ENCODE measurements at regions not wholly inside any gene's neighbourhood (a gene's known extent, or its start where the extent isn't known, plus 50 kb on each side); places are given as distances from the start of the nearest gene placed in this dataset.

DNA sequence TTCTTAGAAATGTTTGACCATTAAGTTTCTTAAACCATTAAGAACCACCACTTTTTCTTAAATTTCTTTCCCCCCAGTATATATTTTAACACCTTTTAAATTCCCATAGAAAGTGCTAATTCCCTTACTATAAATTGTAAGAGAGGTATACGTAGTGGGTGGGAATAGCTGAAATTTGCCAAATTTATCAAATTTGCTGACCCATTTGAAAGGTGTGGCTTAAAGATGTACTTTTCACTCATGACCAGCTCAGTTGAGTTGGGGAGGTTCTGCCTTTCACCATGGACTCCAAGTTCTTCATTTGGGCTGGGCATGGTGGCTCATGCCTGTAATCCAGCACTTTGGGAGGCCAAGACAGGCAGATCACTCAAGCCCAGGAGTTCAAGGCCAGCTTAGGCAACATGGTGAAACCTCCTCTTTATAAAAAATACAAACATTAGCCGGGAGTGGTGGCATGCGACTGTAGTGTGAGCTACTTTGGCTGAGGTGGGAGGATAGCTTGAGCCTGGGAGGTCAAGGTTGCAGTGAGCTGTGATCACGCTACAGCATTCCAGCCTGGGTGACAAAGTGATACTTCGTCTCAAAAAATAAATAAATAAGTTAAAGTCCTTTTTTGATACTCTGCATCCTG is 133.2 kb downstream of the MRPL57 start (continued):
- TF ChIP-seq IRF2 (CRISPR knock-in tag; IDR thresholded peaks at IDR 0.05) (no peak), SALL1 (CRISPR knock-in tag; IDR thresholded peaks at IDR 0.05) (peak; percentile 30; the same call in 1 of the 2 replicates), SOX6 (IDR thresholded peaks at IDR 0.05) (no peak), SOX6 (CRISPR knock-in tag; IDR thresholded peaks at IDR 0.05) (peak; percentile 22; the same call in 1 of the 2 replicates), MTF2 (CRISPR knock-in tag; IDR thresholded peaks at IDR 0.05; ENCODE audit: borderline replicate concordance) (no peak), HOXD1 (CRISPR knock-in tag; IDR thresholded peaks at IDR 0.05) (no peak), ZNF530 (CRISPR knock-in tag; IDR thresholded peaks at IDR 0.05; ENCODE audit: low read depth) (no peak), CCDC6 (CRISPR knock-in tag; IDR thresholded peaks at IDR 0.05) (no peak), SOX5 (CRISPR knock-in tag; IDR thresholded peaks at IDR 0.05; ENCODE audit: borderline replicate concordance) (no peak), ZNF3 (CRISPR knock-in tag; IDR thresholded peaks at IDR 0.05) (no peak), ZNF280D (CRISPR knock-in tag; IDR thresholded peaks at IDR 0.05) (no peak), ARNTL (CRISPR knock-in tag; IDR thresholded peaks at IDR 0.05) (no peak), YY1 (IDR thresholded peaks at IDR 0.05; ENCODE audit: insufficient read depth, insufficient replicate concordance, low read depth, low read length) (no peak), ELF4 (CRISPR knock-in tag; IDR thresholded peaks at IDR 0.05; ENCODE audit: borderline replicate concordance) (no peak), MED1 (CRISPR knock-in tag; IDR thresholded peaks at IDR 0.05) (0 out of 2 replicates have a peak, but pooled peaks have one; percentile 20), ZNF17 (CRISPR knock-in tag; IDR thresholded peaks at IDR 0.05) (no peak), BCLAF1 (IDR thresholded peaks at IDR 0.05) (no peak), ZNF615 (CRISPR knock-in tag; IDR thresholded peaks at IDR 0.05; ENCODE audit: borderline replicate concordance) (no peak), GATAD2A (CRISPR knock-in tag; IDR thresholded peaks at IDR 0.05) (no peak), ZNF30 (CRISPR knock-in tag; IDR thresholded peaks at IDR 0.05) (no peak), NCOR1 (IDR thresholded peaks at IDR 0.05; ENCODE audit: borderline replicate concordance, low read length) (no peak), ZNF354B (CRISPR knock-in tag; IDR thresholded peaks at IDR 0.05) (no peak)
- TF ChIP-seq, protein P1, sequence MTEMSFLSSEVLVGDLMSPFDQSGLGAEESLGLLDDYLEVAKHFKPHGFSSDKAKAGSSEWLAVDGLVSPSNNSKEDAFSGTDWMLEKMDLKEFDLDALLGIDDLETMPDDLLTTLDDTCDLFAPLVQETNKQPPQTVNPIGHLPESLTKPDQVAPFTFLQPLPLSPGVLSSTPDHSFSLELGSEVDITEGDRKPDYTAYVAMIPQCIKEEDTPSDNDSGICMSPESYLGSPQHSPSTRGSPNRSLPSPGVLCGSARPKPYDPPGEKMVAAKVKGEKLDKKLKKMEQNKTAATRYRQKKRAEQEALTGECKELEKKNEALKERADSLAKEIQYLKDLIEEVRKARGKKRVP (CRISPR knock-in tag; IDR thresholded peaks at IDR 0.05) = peak in 1 of 2 experiments; percentile 74; a peak in 2 of 4 replicates
